Renal cortex interstitium (tissue), 11 donors: ENCODE measurements at regions not wholly inside any gene's neighbourhood (a gene's known extent, or its start where the extent isn't known, plus 50 kb on each side); places are given as distances from the start of the nearest gene placed in this dataset.
A peak's percentile ranks its signal among the peaks of the same experiment; 100 is the strongest.
"Not testable (repeated sequence)": the region's sequence is repeated elsewhere in the genome, so short reads cannot be mapped to it uniquely, and the experiment has no call there.

Source experiments
- DNase-seq, 11 donors: peaks; one replicate each; pipeline ENCODE4 v3.0.0-alpha.2; 2013; ENCODE audit warnings: low read depth in 9 of 11, low spot score in 4 of 11; ENCODE audit errors: extremely low read depth in 1 of 11

DNA sequence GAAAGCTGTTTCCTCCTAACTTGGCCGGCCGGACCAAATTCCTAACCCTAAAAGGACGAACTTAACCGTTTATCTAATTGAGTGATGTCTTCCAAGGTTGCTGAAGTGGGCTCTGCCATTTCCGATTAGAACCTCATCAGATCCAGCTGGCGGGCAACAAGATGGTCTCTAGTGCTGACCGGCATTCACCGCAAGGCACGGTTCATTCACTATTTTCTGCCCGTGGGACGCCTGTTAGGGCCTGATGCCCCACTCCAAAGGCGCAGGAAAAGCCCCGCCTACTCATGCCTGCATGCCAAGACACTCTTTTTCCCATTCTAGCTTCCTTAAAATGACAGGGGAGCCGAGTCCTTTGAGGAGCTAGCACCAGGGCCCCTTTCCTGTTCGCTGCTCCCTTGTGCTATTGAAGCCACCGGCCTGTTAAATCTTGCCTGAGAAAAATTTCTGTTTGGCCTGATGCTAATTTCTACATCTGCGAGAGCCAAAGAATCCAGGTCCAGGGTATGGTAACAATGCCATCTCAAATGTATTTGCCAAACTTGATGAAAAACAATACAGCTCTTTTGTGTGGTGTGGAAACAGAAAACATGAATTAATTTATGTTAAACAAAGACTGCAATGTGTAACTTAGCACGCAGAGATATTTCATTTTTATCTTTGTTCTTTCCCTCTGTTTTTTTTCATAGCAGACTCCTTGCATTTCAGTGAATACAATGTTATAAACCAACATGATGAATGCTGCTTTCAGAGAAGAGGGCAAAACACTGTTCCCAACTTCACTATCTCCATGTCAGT, 1071.2 kb upstream of the USP15 start:
- peak in 1 of 11 donors; percentile 6 for DNase-seq

DNA sequence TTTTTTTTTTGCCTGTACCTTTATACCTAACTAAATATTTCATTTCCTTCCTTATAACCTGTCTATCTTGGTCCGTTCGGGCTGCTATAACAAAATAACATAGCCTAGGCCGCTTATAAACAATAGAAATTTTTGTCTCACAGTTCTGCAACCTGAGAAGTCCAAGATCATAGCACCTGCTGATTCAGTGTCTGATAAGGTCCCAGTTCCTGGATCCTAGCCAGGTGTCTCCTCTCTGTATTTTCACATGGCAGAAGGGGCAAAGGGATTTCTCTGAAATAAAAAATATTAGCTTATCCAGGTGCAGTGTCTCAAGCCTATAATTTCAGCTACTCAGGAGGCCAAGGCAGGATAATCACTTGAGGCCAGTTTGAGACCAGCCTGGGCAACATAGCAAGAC, 1046.6 kb upstream of the USP15 start:
- DNase-seq = no peak

DNA sequence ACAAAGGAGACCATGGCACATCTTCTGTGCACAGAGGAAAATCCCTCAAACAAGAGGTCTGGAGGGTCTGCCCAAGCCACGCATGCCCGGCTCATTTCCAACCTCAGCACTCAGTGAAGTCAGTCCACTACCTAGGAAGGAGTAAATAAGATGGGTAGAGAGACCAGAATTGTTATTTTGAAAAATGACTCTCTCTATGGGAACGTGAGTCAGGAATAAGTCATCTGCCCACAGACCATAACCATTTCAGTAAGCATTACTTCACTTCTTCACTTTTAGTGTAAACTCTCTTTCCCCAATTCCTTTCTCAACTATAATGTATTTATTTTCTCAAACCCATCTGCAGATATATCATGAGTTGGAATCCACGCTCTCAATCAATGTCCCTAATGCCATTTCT, 1039.9 kb upstream of the USP15 start:
- DNase-seq = no peak

DNA sequence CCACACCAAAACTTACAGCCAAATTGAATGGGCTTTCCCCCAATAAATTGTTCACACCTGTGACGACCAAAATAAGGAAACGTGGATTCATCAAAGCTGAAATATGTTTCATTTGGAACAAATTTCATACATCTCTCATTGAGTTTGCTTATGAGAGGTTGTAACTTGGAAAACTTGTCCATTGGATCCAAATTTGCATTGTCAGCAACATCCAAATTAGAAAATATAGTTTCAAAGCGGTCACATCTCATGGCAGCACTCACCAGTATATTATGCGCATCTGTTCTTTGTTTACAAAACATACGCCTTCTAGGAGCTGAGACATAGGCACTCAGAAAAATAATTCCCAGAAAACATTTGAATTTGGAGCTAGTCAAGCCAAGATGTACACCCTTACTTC, 1028.2 kb upstream of the USP15 start:
- no peak for DNase-seq

DNA sequence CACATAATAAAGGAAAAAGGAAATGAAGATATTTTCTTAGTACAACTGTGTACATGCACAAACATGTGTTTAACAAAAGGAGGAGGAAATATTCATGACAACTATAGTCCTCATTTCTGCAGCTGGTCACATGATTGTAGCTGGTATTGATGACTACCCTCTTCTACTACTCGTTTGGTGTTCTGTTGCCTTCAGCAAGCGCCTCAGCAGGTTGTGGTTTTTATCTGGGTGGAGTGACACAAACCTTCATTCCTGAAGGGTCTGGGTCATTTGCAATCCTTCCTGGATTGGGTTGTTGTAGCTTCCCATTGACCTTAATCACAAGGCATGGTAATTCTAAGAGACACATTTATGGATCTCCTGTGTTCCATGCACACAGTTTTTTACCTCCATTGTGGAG, 1009.9 kb upstream of the USP15 start:
- DNase-seq = no peak

DNA sequence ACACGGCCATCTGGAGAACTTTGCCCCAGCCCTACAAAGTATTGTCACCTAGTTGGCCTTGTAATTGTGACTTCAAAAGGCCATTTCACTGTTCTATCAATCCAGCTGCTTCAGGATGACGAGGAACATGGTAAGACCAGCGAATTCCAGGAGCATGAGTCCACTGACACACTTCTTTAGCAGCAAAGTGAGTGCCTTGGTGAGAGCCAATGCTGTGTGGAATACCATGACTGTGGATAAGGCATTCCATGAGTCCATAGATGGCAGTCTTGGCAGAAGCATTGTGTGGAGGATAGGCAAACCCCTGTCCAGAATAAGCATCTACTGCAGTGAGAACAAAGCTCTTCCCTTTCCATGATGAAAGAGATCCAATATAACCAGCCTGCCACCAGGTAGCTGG, 1009.1 kb upstream of the USP15 start:
- no peak for DNase-seq

DNA sequence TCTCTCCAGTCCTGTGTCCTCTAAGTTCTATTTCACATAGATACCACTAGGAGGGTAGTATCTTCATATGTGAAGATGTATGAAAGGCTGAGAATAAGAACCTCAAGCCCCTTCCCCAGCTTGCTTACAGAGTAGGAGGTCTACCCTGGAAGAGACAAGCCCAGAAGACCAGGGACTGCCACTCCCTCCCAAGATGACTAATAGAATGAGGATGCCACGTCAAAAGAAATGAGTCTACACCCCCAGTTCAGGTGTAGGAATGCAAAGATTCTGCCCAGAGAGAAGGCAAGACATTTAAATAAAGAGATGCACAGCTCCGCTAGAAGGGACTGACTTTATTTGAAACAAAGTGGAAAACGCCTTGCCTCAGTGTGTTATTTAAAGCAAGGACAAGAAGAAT, 1006.0 kb upstream of the USP15 start:
- DNase-seq = no peak

DNA sequence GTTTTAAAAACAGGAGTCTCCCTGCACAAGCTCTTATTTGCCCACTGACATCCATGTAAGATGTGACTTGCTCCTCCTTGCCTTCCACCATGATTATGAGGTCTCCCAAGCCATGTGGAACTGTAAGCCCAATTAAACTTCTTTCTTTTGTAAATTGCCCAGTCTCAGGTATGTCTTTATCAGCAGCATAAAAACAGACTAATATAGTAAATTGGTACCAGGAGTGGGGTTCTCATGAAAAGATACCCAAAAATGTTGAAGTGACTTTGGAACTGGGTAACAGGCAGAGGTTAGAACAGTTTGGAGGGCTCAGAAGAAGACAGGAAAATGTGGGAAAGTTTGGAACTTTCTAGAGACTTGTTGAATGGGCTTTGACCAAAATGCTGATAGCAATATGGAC, 995.9 kb upstream of the USP15 start:
- not testable (repeated sequence) for DNase-seq

DNA sequence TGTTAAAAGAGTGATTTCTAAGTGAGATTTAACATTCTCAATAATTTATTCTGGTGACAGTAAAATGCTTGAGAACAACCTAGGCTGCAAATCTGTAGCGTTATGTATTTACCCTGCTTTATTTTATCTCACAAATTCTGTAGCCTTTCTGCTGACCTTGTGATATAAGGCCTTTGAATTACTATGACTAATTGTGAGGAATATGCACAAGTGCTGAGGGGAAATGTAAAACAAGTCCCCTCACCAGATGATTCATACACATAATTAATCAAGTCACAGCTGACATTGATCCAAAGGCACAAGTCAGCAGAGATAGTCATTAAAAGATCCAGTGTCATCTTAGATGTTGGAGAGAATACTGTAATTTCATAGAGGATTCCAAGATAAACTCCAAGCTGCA, 992.7 kb upstream of the USP15 start:
- DNase-seq = no peak

DNA sequence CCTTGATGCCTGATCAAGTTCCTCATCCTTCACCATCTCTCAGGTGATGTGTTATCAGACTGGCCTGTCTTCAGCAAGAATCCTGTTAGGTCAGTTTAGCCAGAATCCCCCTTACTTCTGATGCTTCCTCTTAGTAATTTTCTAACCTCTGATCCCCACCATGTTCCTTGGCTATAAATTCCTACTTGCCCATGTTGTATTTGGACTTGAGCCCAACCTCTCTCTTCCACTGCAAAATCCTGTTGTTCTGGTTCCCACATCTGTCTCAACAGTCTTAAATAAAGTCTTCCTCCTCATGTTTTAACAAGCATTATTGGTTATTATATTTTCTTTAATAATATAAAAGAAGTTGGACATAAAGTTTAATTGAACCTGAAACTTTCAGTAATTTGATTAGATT, 987.8 kb upstream of the USP15 start:
- DNase-seq = peak in 1 of 11 donors; percentile 0

DNA sequence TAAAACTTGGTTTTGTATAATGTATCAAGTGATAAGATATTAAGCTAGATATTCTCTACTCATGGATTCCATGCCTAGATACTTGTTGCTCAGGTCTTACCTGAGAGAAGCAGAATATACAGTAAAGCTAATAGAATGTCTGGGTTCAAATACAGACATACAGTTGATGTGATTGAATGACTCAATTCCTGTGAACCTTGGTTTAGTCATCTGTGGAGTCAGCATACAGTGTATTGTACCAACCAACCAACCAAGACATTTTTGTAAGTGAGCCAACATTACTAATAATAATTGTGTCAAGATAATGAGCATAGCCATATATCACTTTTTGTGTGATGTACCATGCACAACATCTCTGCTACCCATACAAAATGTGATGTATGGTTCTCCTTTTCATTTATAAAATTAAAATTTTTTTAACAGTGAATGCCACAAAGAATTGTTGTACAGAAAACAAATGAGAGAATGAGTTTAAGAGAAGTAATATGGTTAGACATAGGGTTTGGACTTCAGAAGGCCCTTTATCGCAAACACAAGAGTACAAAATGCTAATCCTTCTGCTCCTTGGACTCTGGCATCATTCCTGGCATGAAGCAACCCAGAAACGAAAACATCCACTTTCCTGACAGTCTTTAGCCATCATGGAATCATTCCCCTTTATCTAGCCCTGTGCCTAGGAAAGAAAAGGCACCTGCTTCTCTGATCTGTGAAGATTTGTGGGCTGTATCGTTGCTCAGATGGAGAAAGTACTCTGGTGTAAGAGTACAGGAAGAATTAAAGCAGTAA, 977.2 kb upstream of the USP15 start:
- no peak for DNase-seq

DNA sequence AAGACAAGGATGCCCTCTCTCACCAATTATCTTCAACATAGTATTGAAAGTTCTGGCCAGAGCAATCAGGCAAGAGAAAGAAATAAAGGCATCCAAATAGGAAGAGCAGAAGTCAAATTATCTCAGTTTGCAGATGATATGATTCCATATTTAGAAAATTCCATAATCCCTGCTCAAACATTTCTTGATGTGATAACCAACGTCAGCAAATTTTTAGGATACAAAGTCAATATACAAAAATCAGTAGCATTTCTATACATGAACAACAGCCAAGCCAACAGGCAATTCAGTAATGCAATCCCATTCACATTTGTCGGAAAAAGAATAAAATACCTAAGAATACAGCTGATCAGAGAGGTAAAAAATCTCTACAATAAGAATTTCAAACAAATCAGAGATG, 969.7 kb upstream of the USP15 start:
- DNase-seq = no peak

DNA sequence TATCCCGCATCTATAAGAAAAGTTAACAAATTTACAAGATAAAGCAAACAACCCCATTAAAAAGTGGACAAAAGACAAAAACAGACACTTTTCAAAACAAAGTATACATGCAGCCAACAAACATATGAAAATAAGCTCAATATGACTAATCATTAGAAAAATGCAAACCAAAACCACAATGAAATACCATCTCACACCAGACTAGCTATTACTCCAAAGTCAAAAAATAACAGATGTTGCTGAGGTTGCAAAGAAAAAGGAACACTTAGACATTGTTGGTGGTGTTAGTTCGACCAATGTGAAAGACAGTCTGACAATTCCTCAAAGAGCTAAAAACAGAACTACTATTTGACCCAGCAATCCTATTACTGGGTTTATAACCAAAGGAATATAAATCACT, 968.6 kb upstream of the USP15 start:
- no peak for DNase-seq

DNA sequence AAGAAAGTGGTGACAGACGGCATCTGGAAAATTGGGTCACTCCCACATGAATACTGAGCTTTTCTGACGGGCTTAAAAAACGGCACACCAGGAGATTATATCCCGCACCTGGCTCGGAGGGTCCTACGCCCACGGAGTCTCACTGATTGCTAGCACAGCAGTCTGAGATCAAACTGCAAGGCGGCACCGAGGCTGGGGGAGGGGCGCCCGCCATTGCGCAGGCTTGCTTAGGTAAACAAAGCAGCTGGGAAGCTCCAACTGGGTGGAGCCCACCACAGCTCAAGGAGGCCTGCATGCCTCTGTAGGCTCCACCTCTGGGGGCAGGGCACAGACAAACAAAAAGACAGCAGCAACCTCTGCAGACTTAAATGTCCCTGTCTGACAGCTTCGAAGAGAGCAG, 966.2 kb upstream of the USP15 start:
- DNase-seq = not testable (repeated sequence)

DNA sequence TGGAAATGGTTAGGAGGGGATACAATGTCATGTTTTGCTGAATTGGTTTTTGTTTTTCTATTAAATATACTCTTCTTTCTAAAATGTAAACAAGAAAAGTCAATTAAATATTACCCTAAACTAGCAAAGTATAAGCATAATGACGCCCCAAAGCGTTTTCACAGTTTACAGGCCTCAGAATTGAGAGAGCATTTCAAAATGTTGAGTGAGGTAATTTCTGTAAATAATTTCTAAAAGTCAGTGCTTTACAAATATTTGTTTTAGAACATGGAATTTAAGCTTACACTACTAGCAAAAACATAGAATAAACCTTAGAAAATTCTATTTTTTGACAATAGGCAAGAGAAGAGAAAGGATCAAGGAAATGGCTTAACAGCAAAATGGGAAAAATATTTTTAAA, 958.4 kb upstream of the USP15 start:
- no peak for DNase-seq

DNA sequence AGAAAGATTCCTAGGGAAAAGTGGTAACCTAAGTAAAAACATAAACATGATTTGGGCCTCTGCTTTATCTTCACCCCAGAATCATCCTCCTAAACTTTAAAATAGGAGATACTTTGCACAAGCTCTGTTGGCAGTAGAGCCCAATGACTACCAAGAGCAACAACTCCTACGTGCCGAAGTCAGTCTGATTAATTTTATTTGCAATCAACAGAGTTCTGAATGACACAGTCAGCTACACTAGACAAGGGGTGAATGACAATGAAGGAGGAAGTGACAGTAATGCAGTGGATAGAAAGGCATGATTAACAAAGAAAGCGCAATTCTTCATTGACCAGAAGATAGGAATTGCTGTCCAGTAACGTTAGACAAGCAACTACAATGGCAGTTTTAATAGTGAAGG, 957.9 kb upstream of the USP15 start:
- no peak for DNase-seq

DNA sequence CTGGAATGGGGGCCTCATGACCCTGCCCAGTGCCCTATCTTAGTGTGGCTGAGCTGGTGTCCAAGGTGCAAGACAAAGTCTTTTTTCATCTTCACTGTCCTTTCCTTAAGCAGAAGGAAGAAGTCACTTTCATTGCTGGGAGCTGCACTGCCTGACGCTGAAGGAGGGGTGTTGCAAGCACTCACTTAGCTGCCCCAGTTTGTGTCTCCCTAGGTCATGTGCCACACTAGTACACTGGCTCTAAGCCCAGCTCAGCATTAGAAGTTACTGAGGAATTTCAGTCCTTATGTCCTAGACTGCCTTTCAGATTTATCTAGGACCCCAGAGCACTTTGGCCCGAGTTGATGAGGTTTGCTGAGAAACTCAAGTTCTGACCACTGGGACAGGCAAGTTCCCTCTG, 952.0 kb upstream of the USP15 start:
- no peak for DNase-seq

DNA sequence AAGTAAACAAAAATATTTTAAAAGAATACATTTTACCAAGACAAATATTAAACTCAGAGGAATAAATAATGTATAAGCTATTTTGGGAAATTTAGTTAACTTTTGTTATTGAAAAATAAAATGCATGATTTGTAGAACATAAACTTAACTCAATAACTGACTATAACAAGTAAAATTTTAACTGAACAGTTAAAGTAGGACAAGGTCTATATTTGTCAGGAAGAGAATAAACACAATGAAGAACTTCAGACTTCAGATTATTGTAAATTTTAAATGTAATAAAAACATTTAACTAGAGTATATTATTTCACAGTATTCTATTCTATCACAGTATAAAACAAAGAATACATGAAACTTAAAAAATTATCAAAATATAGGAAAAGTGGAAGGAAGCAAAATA, 948.8 kb upstream of the USP15 start:
- DNase-seq = no peak

DNA sequence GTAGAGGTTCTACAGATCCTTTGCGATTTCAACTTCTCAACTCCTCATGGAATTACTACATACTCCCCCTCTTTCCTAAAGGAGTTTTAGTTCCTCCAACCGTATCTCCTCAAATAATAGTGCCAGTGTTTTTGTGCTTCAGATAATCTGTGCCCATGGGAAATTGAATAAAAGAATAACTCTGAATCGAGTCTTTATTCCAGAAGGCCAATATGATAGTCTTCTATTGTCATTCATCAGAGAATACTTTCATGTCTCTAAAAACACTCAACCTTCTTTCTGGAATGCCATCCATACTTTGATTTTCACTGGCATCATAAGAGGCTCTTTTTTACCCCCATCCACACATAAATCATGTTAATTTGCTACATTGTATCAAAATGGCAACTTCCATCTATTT, 911.3 kb upstream of the USP15 start:
- no peak for DNase-seq

DNA sequence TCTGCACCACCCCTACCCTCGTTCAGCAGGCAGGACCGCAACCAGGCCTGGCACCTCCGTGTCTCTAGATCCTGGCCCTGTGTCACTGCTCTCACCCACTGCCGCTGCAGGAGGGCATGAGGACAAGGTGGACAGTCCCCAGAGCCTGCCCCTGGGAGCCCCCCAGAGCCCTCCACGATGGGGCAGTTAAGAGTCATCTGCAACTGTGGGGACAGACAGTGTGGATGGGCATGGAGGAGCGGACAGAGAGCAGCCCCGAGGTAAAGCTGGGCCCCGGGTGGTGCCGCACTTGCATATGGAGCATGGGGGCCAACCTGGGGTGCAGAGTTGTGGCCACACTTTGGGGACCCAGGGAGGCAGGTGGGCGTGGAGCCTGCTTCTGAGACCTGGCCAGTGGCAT, 905.1 kb upstream of the USP15 start:
- no peak for DNase-seq

DNA sequence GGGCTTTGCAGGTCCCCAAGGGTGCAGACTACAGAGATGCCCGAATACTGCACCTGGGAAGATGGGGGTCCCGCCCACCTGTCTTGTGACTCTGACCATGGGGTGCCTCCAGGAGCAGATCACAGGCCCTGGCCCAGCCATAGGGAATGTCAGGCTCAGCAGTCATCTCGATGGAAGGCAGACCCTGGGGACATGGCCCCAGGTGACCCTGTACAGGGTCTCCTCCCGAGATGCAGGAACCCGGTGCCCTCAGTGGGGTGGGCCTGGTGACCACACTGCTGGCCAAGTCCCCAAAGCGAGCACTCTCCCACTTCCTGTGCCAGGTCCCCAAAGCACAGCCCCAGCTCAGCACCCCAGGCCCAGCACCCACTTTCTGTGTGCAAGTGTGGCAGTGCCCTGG, 903.7 kb upstream of the USP15 start:
- DNase-seq = no peak
